Epithelial cell of esophagus (primary cell): ENCODE measurements at regions not wholly inside any gene's neighbourhood (a gene's known extent, or its start where the extent isn't known, plus 50 kb on each side); places are given as distances from the start of the nearest gene placed in this dataset.

Experiments used
- DNase-seq: peaks from one replicate; pipeline ENCODE4 v3.0.0; 2010; ENCODE audit warnings: low read depth
- H3K4me3 ChIP-seq: 2 replicates; pipeline ENCODE4 v1.5.1; 2011; ENCODE audit warnings: mild to moderate bottlenecking, low read length, control low read depth
- CTCF ChIP-seq: IDR thresholded peaks from 2 replicates; pipeline ENCODE4 v1.5.1; 2011; ENCODE audit warnings: low read depth, mild to moderate bottlenecking, low read length, control low read depth, inconsistent platforms; ENCODE audit not compliant: insufficient read depth; ENCODE audit errors: missing control alignments

DNA sequence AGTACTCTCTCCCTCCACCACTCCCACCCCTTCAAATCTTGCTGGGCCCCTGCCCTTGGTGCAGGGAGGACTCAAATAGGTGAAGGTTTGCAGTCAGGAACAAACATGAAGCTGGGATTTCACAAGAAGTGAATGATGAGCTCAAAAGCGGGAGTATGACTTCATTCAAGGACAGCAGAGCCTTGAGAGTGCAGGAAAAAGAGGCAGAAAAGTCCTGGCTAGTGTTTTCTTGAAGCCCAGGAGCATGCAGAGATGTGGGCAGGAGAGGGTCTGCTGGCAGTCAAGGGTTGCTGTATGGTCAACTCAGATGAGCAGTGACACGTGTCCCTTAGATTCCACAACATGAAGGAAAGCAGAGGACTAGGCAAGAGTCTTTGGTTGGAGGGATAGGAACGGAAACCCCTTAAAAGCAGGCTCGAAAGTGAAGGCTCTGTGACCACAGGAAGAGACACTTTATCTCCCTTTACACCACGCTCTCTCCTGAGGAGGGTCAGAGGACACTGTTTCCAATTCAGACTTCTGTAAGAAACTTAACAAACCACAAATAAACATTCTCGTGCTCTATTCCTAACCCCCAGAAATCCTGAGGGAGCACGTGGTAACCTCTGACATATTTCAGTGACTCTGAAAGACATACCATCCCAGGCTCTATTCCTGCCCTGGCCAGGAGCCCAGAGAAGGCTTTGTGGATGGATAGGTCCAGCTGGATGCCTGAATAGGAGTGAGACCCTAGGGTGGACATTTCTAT is 168.0 kb upstream of the NDN start:
- H3K4me3 ChIP-seq, result no peak overlapping the region
- no peak for TF ChIP-seq CTCF
- DNase-seq, result no peak

DNA sequence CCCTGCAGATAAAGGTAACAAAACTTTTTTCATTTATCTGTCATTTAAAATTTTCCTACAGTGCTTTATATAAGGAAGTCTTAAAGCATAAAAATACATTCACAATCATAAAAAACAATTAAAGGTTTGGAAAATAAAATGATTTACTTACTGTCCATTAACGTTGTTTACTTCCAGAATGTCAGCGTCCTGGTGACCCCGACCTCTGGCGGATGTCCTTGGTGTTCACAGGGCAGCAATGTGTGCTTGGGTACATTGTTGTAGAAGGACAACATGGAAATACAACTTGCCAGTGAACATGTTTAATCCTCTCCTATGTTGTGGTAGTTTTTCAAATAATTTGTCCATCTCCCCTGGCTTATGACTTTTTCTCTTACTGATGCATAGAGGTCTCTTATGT is 168.8 kb upstream of the NDN start:
- no peak for TF ChIP-seq CTCF
- DNase-seq, result no peak
- H3K4me3 ChIP-seq, result no peak overlapping the region

DNA sequence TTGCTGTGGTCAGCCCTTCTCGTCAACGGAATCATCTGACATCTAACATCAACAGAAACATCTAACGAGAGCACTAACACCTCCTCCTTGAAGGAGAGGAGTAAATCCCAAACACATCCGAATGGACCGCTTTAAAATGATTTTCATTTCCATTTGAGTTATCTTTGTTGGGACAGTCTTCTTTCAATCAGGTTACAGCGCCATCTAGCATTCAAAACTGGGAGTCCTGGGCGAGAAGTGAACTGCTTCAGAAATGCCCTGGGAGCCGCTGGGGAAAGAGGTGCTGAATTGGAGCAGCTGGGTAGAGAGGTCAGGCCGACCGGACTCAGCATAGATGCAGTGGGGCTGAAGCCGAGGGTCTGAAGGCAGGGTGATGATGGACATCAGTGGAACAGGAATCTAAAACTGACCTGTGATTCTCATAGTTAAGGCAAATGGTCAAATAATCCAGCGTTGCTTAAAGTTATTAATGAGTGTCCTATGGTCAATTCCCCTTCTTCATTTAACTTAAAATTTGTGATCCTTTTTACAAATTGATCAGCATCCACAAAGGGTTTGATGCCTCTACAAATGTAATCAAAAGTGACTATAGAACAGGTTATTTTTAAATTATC is 170.0 kb upstream of the NDN start:
- no peak overlapping the region for H3K4me3 ChIP-seq
- peak; percentile 37 for DNase-seq
- peak; percentile 52 for TF ChIP-seq CTCF

DNA sequence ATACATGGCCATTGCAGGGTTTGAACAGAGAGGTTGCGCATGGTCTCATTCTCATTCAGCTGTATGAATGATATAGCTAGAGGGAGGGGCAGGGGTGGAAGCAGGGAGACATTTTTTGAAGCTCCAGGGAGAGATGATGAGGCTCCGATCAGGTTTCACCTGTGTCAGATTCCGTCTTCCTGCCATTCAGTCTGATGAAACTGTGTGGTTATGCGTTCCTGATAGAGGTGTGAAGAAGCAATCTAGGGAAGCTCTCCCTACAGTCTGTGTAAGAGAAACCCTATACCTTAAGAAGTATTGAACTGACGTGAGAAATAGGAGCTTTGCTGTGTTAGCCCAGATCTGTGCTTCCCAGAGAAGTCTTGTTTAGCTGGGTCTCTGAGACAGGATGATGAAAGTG is 171.9 kb upstream of the NDN start:
- no peak overlapping the region for H3K4me3 ChIP-seq
- no peak for TF ChIP-seq CTCF
- no peak for DNase-seq

DNA sequence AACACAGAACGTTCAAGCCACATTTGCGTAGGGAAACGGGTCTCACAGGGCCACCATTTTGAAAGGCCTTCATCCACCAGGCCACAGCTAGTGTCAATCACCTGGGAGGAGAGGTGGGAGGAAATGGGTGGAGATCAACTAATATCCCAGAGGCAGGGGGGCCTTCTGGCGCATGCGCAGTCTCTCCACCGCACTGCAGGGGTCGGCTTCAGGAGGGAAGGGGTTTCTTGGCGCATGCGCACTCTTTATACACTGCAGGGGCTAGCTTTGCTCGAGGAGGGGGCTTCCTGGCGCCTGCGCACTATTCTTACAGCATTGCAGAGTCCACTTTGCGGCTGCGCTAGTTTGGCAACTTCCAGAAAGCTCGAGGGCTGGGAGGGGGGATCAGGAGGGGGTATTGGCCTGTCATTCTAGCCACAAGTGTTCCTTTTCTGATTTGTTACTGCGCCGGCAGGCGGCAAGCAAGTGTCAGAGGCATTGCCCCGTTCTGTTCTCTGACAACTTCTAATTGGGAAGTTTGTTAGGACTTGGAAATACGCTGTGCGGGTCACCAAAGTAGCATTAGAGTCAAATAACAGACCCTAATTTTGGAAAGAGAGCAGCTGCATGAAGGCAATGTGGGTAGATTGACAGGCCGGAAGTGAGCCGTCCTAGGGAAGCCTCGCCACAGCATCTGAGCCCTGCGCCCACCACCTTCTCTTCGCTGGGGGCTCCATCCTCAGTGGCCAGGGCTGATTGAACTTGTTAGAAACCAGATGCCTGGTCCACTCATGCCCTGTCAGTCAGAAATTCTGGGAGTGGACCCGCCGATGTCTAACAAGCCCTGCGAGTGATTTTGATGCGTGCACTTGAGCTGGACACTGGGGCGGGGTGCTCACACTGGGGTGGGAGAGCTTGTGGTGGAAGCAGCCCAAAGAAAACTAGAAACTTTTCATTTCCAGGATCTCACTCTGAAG is 173.5 kb upstream of the NDN start:
- DNase-seq, result no peak
- H3K4me3 ChIP-seq, result no peak overlapping the region
- TF ChIP-seq CTCF, result no peak

DNA sequence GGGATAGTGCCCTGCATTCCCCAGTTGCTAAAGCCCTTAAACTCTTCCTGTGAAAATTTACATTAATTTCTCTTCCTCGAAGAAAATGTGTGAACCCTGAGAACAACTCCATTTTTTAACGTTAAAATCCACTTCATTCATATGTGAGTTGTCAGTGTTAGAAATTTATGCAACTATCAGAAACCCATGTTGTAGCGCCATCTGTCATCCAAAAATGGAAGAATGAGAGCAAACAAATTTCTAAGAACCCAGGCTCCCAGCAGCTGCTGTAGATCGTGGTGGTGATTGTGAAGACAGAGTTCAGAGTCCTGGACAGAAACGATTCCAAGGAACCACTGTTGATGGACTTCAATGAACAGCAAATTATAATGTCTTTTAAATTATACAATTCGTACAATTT is 179.7 kb upstream of the NDN start:
- TF ChIP-seq CTCF, result no peak
- no peak for DNase-seq
- H3K4me3 ChIP-seq, result no peak overlapping the region
